KMS-11 (cell line): ENCODE measurements at regions not wholly inside any gene's neighbourhood (a gene's known extent, or its start where the extent isn't known, plus 50 kb on each side); places are given as distances from the start of the nearest gene placed in this dataset.

Experiments used
- H2AFZ ChIP-seq: fragments of 200-600 bp; sonication (generic); 2 replicates; pipeline ENCODE4 v1.6.1; 2016; ENCODE audit warnings: antibody characterized with exemption, mixed run types, low read depth
- H3K27ac ChIP-seq: fragments of 200-600 bp; sonication (generic); 2 replicates; pipeline ENCODE4 v1.6.1; 2016; ENCODE audit warnings: mild to moderate bottlenecking, mixed run types
- H3K27me3 ChIP-seq: fragments of 200-600 bp; sonication (generic); 2 replicates; pipeline ENCODE4 v1.6.1; 2017; ENCODE audit warnings: mild to moderate bottlenecking, low read depth, mixed run types, moderate library complexity; ENCODE audit not compliant: insufficient read depth
- H3K36me3 ChIP-seq: fragments of 200-600 bp; sonication (generic); 2 replicates; pipeline ENCODE4 v1.6.1; 2017; ENCODE audit warnings: mild to moderate bottlenecking, mixed run types; ENCODE audit not compliant: insufficient read depth
- H3K4me1 ChIP-seq: fragments of 200-600 bp; sonication (generic); 2 replicates; pipeline ENCODE4 v1.6.1; 2016; ENCODE audit warnings: mild to moderate bottlenecking, low read depth, mixed run types; ENCODE audit not compliant: poor library complexity, severe bottlenecking
- H3K4me2 ChIP-seq: fragments of 200-600 bp; sonication (generic); 2 replicates; pipeline ENCODE4 v1.7.0; 2016; ENCODE audit warnings: mild to moderate bottlenecking, mixed run types
- H3K4me3 ChIP-seq: fragments of 200-600 bp; sonication (generic); IDR thresholded peaks from 2 replicates; pipeline ENCODE4 v1.6.1; 2017; ENCODE audit warnings: low read depth, low read length, mixed read lengths; ENCODE audit not compliant: insufficient read depth
- H3K79me2 ChIP-seq: fragments of 200-600 bp; sonication (generic); 2 replicates; pipeline ENCODE4 v1.6.1; 2016; ENCODE audit warnings: low read depth, mixed run types; ENCODE audit not compliant: insufficient read depth
- H3K9ac ChIP-seq: fragments of 200-600 bp; sonication (generic); 2 replicates; pipeline ENCODE4 v1.6.1; 2016; ENCODE audit warnings: mild to moderate bottlenecking, mixed run types
- H4K20me1 ChIP-seq: fragments of 200-600 bp; sonication (generic); 2 replicates; pipeline ENCODE4 v1.6.1; 2016; ENCODE audit warnings: mild to moderate bottlenecking, mixed run types; ENCODE audit not compliant: insufficient read depth
- TF ChIP-seq, protein P1 (sequence below): fragments of 200-600 bp; sonication (generic); conservative IDR thresholded peaks from 2 replicates; pipeline ENCODE4 v1.6.1; 2017; ENCODE audit warnings: low read depth, mild to moderate bottlenecking, antibody characterized with exemption, low read length, moderate library complexity, mixed read lengths

DNA sequence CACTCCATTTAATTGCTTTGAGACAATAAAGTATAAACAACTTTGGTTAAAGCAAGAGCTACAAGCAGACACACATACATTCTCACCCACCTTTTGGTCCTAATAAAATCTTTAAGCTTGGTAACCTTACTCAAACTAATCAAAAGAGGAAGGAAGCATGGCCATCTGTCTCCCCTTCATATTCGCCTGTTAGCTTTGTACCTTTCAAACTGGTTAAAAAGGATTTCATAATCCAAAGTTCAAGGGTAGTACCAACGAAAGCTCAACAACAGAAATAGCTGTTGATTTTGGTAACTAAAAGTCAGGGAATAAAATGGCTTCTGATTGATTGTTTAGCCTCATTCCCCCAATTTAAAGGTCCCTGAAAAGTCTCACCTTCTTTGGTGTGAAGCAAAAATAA lies 456.9 kb downstream of the BCAT1 start:
- Histone ChIP-seq H4K20me1 (no peaks in the 10 kb centered on the region), H3K4me3 (no peak overlapping the region), H3K4me1 (no peaks in the 10 kb centered on the region), H3K27me3 (no peaks in the 10 kb centered on the region), H3K9ac (no peak overlapping the region), H2AFZ (no peak overlapping the region), H3K27ac (no peak overlapping the region), H3K4me2 (no peak overlapping the region), H3K79me2 (no peaks in the 10 kb centered on the region), H3K36me3 (no peaks in the 10 kb centered on the region)
- TF ChIP-seq, protein P1, sequence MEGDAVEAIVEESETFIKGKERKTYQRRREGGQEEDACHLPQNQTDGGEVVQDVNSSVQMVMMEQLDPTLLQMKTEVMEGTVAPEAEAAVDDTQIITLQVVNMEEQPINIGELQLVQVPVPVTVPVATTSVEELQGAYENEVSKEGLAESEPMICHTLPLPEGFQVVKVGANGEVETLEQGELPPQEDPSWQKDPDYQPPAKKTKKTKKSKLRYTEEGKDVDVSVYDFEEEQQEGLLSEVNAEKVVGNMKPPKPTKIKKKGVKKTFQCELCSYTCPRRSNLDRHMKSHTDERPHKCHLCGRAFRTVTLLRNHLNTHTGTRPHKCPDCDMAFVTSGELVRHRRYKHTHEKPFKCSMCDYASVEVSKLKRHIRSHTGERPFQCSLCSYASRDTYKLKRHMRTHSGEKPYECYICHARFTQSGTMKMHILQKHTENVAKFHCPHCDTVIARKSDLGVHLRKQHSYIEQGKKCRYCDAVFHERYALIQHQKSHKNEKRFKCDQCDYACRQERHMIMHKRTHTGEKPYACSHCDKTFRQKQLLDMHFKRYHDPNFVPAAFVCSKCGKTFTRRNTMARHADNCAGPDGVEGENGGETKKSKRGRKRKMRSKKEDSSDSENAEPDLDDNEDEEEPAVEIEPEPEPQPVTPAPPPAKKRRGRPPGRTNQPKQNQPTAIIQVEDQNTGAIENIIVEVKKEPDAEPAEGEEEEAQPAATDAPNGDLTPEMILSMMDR, result no peak

DNA sequence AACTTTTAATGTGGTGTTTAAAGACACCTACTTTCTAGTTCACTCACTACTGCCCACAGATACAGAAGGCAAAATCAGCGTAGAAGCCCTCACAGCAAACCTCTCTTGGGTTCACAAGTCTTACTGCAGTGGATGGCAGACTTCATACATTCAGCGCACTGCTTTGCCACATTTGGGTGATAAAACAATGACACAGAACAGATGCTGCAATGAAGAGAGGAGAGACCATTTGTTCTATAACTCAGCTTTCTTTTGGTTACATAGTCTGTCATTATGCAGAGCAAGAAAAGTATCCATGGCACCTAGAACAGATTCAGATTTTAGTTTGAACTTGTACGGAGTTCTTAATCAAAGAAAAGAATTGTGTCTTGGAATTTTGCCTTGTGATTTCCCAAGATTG lies 459.0 kb downstream of the BCAT1 start:
- Histone ChIP-seq H3K79me2 (no peaks in the 10 kb centered on the region), H3K4me2 (no peak overlapping the region), H4K20me1 (no peaks in the 10 kb centered on the region), H3K27ac (no peak overlapping the region), H2AFZ (no peak overlapping the region), H3K4me1 (no peaks in the 10 kb centered on the region), H3K36me3 (no peaks in the 10 kb centered on the region), H3K4me3 (no peak overlapping the region), H3K9ac (no peak overlapping the region), H3K27me3 (no peaks in the 10 kb centered on the region)
- TF ChIP-seq, protein P1, result no peak

DNA sequence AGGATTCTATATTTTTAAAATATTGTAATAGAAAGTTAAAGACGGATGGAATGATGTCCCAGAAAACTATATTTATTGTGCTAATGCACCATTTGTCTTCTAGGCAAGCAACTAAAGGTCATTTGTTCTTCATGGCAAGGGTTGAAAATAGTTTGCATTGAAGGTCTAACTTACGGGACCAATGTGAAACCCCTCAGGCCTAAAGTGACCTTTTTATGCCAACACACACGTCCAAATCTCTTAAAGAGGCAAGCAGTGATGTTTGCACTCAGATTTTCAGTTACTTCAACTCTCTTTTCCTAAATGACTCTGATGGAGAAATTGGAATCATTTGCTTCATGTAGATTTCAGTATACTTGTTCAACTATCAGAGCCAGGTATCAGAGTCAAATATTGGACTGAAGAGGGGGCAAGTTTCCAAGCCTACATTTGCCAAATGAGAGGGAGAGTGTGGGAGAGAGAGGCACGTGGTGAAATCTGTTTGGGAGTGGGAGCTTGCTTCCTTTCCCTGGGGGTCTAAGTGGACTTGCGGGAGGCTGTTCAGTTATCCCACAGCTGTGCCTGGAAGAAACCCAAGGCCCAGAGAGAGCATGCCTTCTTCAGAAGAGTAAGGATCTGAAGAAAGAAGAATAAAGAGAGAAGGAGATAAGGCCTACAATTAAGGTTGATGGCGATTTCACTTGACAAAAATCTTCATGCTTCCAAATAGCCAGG lies 459.8 kb downstream of the BCAT1 start:
- Histone ChIP-seq H3K9ac (no peak overlapping the region), H4K20me1 (no peaks in the 10 kb centered on the region)
- TF ChIP-seq, protein P1, result no peak

DNA sequence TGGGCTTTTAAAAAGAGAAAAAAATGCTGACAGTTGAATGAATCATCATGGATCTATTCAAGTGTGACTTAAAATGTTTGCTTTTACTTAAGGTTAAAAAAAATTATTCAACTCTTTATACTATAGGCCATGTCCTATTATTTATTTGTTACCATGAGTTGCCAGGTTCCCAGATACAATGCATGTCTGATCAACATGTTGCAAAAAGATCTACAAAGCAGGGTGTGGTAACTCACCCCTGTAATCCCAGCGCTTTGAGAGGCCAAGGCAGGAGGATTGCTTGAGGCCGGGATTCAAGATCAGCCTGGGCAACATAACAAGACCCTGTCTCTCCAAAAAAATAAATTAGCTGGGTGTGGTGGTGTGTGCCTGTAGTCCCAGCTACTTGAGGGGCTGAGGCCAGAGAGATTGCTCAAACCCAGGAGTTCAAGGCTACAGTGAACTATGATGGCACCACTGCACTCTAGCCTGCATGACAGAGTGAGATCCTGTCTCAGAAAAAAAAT lies 460.8 kb downstream of the BCAT1 start:
- no peak overlapping the region for H3K4me2 ChIP-seq
- TF ChIP-seq, protein P1, result no peak
- H3K36me3 ChIP-seq, result no peaks in the 10 kb centered on the region
- H3K27ac ChIP-seq, result no peak overlapping the region
- H3K4me3 ChIP-seq, result no peak overlapping the region
- no peaks in the 10 kb centered on the region for H3K4me1 ChIP-seq
- no peak overlapping the region for H3K9ac ChIP-seq
- no peaks in the 10 kb centered on the region for H3K79me2 ChIP-seq
- no peaks in the 10 kb centered on the region for H3K27me3 ChIP-seq
- H2AFZ ChIP-seq, result no peak overlapping the region
- no peaks in the 10 kb centered on the region for H4K20me1 ChIP-seq

More for the DNA sequence above, 459.8 kb downstream of the BCAT1 start:
- H3K4me2 ChIP-seq, result no peak overlapping the region
- H3K4me1 ChIP-seq, result no peaks in the 10 kb centered on the region
- no peak overlapping the region for H3K27ac ChIP-seq
- H3K4me3 ChIP-seq, result no peak overlapping the region
- no peaks in the 10 kb centered on the region for H3K27me3 ChIP-seq
- H3K79me2 ChIP-seq, result no peaks in the 10 kb centered on the region
- H3K36me3 ChIP-seq, result no peaks in the 10 kb centered on the region
- H2AFZ ChIP-seq, result no peak overlapping the region
